CD4-positive, alpha-beta T cell treated with Interleukin-4 for 4 hours (primary cell): ENCODE measurements at regions not wholly inside any gene's neighbourhood (a gene's known extent, or its start where the extent isn't known, plus 50 kb on each side); places are given as distances from the start of the nearest gene placed in this dataset.

Experiments used
- DNase-seq: peaks from one replicate; pipeline ENCODE4 v3.0.0-alpha.2; 2020

GRCh38 chr22:22422629-22423112, 85.9 kb downstream of the ZNF280B start:
- DNase-seq = peak; percentile 47

- no peak for DNase-seq
Measured at GRCh38 chr22:22423681-22424080, 84.9 kb downstream of the ZNF280B start.

GRCh38 chr22:22424210-22424800, 84.2 kb downstream of the ZNF280B start:
- no peak for DNase-seq

- no peak for DNase-seq
Measured at GRCh38 chr22:22424956-22425355, 83.6 kb downstream of the ZNF280B start.

- no peak for DNase-seq
Measured at GRCh38 chr22:22425356-22425755, 83.2 kb downstream of the ZNF280B start.

GRCh38 chr22:22425783-22426624, 82.5 kb downstream of the ZNF280B start:
- no peak for DNase-seq

GRCh38 chr22:22427542-22428065, 80.9 kb downstream of the ZNF280B start:
- DNase-seq = no peak

- no peak for DNase-seq
Measured at GRCh38 chr22:22428222-22429098, 80.1 kb downstream of the ZNF280B start.

- no peak for DNase-seq
Measured at GRCh38 chr22:22429369-22430108, 79.0 kb downstream of the ZNF280B start.

GRCh38 chr22:22430111-22430820, 78.3 kb downstream of the ZNF280B start:
- no peak for DNase-seq

GRCh38 chr22:22431271-22432220, 77.0 kb downstream of the ZNF280B start:
- DNase-seq = peak; percentile 57

GRCh38 chr22:22432479-22432878, 76.1 kb downstream of the ZNF280B start:
- DNase-seq = no peak

GRCh38 chr22:22432937-22433336, 75.6 kb downstream of the ZNF280B start:
- no peak for DNase-seq

- DNase-seq = no peak
Measured at GRCh38 chr22:22433770-22434169, 74.8 kb downstream of the ZNF280B start.
